ENCODE measurements at regions not wholly inside any gene's neighbourhood (a gene's known extent, or its start where the extent isn't known, plus 50 kb on each side); places are given as distances from the start of the nearest gene placed in this dataset.

GRCh38 chr6:108760126-108761050, 87.8 kb upstream of the ARMC2 start:
- Histone ChIP-seq H3K9me3 (ENCODE audit: low read length) (no peaks in the 10 kb centered on the region), H3K4me3 (ENCODE audit: low read length) (no peak overlapping the region), H4K20me1 (ENCODE audit: insufficient read depth) (no peaks in the 10 kb centered on the region), H3F3A (ENCODE audit: insufficient read depth, low read length, poor library complexity, severe bottlenecking) (no peaks in the 10 kb centered on the region), H3K9me2 (ENCODE audit: insufficient read depth, low read length) (no peaks in the 10 kb centered on the region), H3K79me2 (replicated peaks; ENCODE audit: insufficient read depth, low read length) (no peaks in the 10 kb centered on the region), H3K36me3 (ENCODE audit: insufficient read depth, low read length) (no peaks in the 10 kb centered on the region), H3K27ac (ENCODE audit: low read length) (no peak overlapping the region), H3K9ac (ENCODE audit: low read length) (no peak overlapping the region), H3K4me2 (ENCODE audit: low read length) (no peak overlapping the region), H3K27me3 (ENCODE audit: insufficient read depth, low read depth, low read length) (no peaks in the 10 kb centered on the region), H2AFZ (ENCODE audit: low read depth, low read length) (no peak overlapping the region)
- TF ChIP-seq REST (IDR thresholded peaks at IDR 0.05; ENCODE audit: borderline replicate concordance) (no peak), EZH2 (IDR thresholded peaks at IDR 0.05; ENCODE audit: borderline replicate concordance, insufficient read depth, low read length, poor library complexity, severe bottlenecking) (no peak), RAD21 (conservative IDR thresholded peaks at IDR 0.05) (no peak), MXI1 (conservative IDR thresholded peaks at IDR 0.05; ENCODE audit: poor library complexity, severe bottlenecking) (no peak), EP300 (conservative IDR thresholded peaks at IDR 0.05; ENCODE audit: poor library complexity, severe bottlenecking) (no peak), CTCF (IDR thresholded peaks at IDR 0.05; ENCODE audit: poor library complexity, severe bottlenecking) (no peak), TAF1 (IDR thresholded peaks at IDR 0.05; ENCODE audit: low read depth) (no peak), POLR2AphosphoS5 (IDR thresholded peaks at IDR 0.05) (no peak), SMC3 (conservative IDR thresholded peaks at IDR 0.05; ENCODE audit: poor library complexity) (no peak)

GRCh38 chr6:108762394-108762793, 85.8 kb upstream of the ARMC2 start:
- TF ChIP-seq REST (IDR thresholded peaks at IDR 0.05; ENCODE audit: borderline replicate concordance): no peak
- TF ChIP-seq TAF1 (IDR thresholded peaks at IDR 0.05; ENCODE audit: low read depth): no peak
- TF ChIP-seq SMC3 (conservative IDR thresholded peaks at IDR 0.05; ENCODE audit: poor library complexity): no peak
- no peak for TF ChIP-seq EP300 (conservative IDR thresholded peaks at IDR 0.05; ENCODE audit: poor library complexity, severe bottlenecking)
- Histone ChIP-seq H3K27me3 (ENCODE audit: insufficient read depth, low read depth, low read length) (no peaks in the 10 kb centered on the region), H2AFZ (ENCODE audit: low read depth, low read length) (no peak overlapping the region), H4K20me1 (ENCODE audit: insufficient read depth) (no peaks in the 10 kb centered on the region), H3F3A (ENCODE audit: insufficient read depth, low read length, poor library complexity, severe bottlenecking) (no peaks in the 10 kb centered on the region), H3K4me2 (ENCODE audit: low read length) (no peak overlapping the region), H3K9me3 (ENCODE audit: low read length) (no peaks in the 10 kb centered on the region), H3K79me2 (replicated peaks; ENCODE audit: insufficient read depth, low read length) (no peaks in the 10 kb centered on the region), H3K9me2 (ENCODE audit: insufficient read depth, low read length) (no peaks in the 10 kb centered on the region), H3K4me3 (ENCODE audit: low read length) (no peak overlapping the region), H3K27ac (ENCODE audit: low read length) (no peak overlapping the region), H3K36me3 (ENCODE audit: insufficient read depth, low read length) (no peaks in the 10 kb centered on the region), H3K9ac (ENCODE audit: low read length) (no peak overlapping the region)

Data from neural cell (in vitro differentiated cells).